Heart left ventricle (tissue), 16 donors: ENCODE measurements at regions not wholly inside any gene's neighbourhood (a gene's known extent, or its start where the extent isn't known, plus 50 kb on each side); places are given as distances from the start of the nearest gene placed in this dataset.

ENCODE experiments used
- ATAC-seq, 4 donors: fragments of 200-7000 bp; cut with Tn5 transposase; one replicate each; pipeline ENCODE4 v1.9.1; 2020 to 2022; ENCODE audit warnings: moderate library complexity in 4 of 4, mild to moderate bottlenecking in 3 of 4, moderate number of reproducible peaks in 1 of 4
- DNase-seq, 5 donors: peaks; one replicate each; pipeline ENCODE4 v3.0.0-alpha.2; 2020
- H3K27ac ChIP-seq, 12 donors: fragments of 200-600 bp; sonication (generic) in 4 of 12; one replicate each; pipeline versions ENCODE4 v1.5.0 to v1.8.0; 2016 to 2022; ENCODE audit warnings: mild to moderate bottlenecking in 2 of 12
- H3K27me3 ChIP-seq, 9 donors: fragments of 200-600 bp; sonication (generic) in 2 of 9; one replicate each; pipeline versions ENCODE4 v1.5.1 to v1.8.0; 2016 to 2022; ENCODE audit warnings: mild to moderate bottlenecking in 3 of 9
- H3K36me3 ChIP-seq, 9 donors: fragments of 200-600 bp; sonication (generic) in 2 of 9; one replicate each; pipeline versions ENCODE4 v1.5.0 to v1.8.0; 2018 to 2022; ENCODE audit warnings: mild to moderate bottlenecking in 2 of 9
- H3K4me1 ChIP-seq, 12 donors: fragments of 200-600 bp; sonication (generic) in 4 of 12; one replicate each; pipeline versions ENCODE4 v1.5.0 to v1.8.0; 2016 to 2022; ENCODE audit warnings: mild to moderate bottlenecking in 3 of 12
- H3K4me3 ChIP-seq, 12 donors: fragments of 200-600 bp; sonication (generic) in 4 of 12; one replicate each; pipeline versions ENCODE4 v1.5.0 to v1.8.0; 2017 to 2022; ENCODE audit warnings: mild to moderate bottlenecking in 9 of 12, moderate library complexity in 4 of 12
- H3K9me3 ChIP-seq, 12 donors: fragments of 200-600 bp; sonication (generic) in 4 of 12; one replicate each; pipeline versions ENCODE4 v1.5.0 to v1.8.0; 2016 to 2022; ENCODE audit warnings: mild to moderate bottlenecking in 1 of 12
- CTCF ChIP-seq, 12 donors: fragments of 200-600 bp; sonication (generic) in 4 of 12; IDR thresholded peaks; one replicate each; pipeline versions ENCODE4 v1.5.0 to v1.8.0; 2018 to 2022; ENCODE audit warnings: antibody characterized with exemption in 12 of 12, mild to moderate bottlenecking in 5 of 12
- POLR2A ChIP-seq, 2 donors: fragments of 450-650 bp; IDR thresholded peaks; one replicate each; pipeline ENCODE4 v1.6.1; 2017; ENCODE audit warnings: antibody characterized with exemption in 2 of 2, mild to moderate bottlenecking in 2 of 2, moderate library complexity in 2 of 2
- WGBS, 4 donors: extraction: QIAGEN DNeasy Blood & Tissue Kit in 2 of 4; methylation state at CpG; one replicate each; pipeline versions ENCODE4 v1.1.5 to v1.1.7; 2013 to 2018; 5-methylcytosine and 5-hydroxymethylcytosine counted together
- intact Hi-C, 10 donors: fragments of 100-400 bp; cut with DNase I; formaldehyde crosslinking; loops; one replicate each; pipeline versions ENCODE4 v1.11.1 to v1.14.2; 2022
- donor health status: ischemic (EF 13 %, LVEDD 7.1; RV severe dilation, severe dysfunction).
- donor health status: healthy with polysubstance abuse.
- donor health status: DM: no; HTN: yes; CAD: no.
- donor health status: DM: no; HTN: no; CAD: no.
- donor health status: ischemic (EF 25% LVEDD 6.9; RV normal size, moderate dysfunction).
- donor health status: ischemic (EF 25% LVEDD 5.7; RV mildly dilated, moderate dysfunction).
- donor health status: healthy.
- donor health status: DM: yes; HTN: yes; CAD: no.
- donor health status: ischemic (EF 35%, LVEDD 5.7; RV mildly dilated, moderate dysfunction).
- donor health status: nonischemic (EF 11% LVEDD 7.7; RV severe dilation, severe dysfunction).
- donor health status: DM: yes; HTN: yes; CAD: no.
- donor health status: PGD.
- donor health status: ischemic (EF 29% LVEDD 5.4; RV normal size, mild dysfunction).
- donor health status: nonischemic (EF 23%, LVEDD 6.1; RV moderate dilation, normal function).

GRCh38 chr11:114816791-114817190 is 138.5 kb downstream of the NXPE2 start:
- H3K36me3 ChIP-seq, result no peaks in the 10 kb centered on the region
- intact Hi-C loops, result no loop called here
- H3K4me3 ChIP-seq, result no peak overlapping the region
- TF ChIP-seq CTCF (IDR thresholded peaks at IDR 0.05), result no peak
- no peak for TF ChIP-seq POLR2A (IDR thresholded peaks at IDR 0.05)
- DNase-seq, result no peak
- WGBS, 4 donors, result 75 to 84% (median 78%) methylated on average over 2 of the region's 2 CpGs
- H3K27me3 ChIP-seq, result peaks cover 0 to 11% (median 0%) of the 10 kb centered on the region in 9 donors
- no peak for ATAC-seq
- H3K27ac ChIP-seq, result no peak overlapping the region
- no peaks in the 10 kb centered on the region for H3K9me3 ChIP-seq
- no peaks in the 10 kb centered on the region for H3K4me1 ChIP-seq

GRCh38 chr11:114818382-114818781 is 140.1 kb downstream of the NXPE2 start:
- no peak overlapping the region for H3K4me3 ChIP-seq
- ATAC-seq (no peak), DNase-seq (no peak)
- no peaks in the 10 kb centered on the region for H3K4me1 ChIP-seq
- H3K36me3 ChIP-seq, result no peaks in the 10 kb centered on the region
- H3K27ac ChIP-seq, result no peak overlapping the region
- intact Hi-C loops, result no loop called here
- TF ChIP-seq POLR2A (IDR thresholded peaks at IDR 0.05) (no peak), CTCF (IDR thresholded peaks at IDR 0.05) (no peak)
- no peaks in the 10 kb centered on the region for H3K9me3 ChIP-seq
- peaks cover 0 to 11% (median 0%) of the 10 kb centered on the region in 9 donors for H3K27me3 ChIP-seq
- 37 to 47% (median 39%) methylated on average over 6 of the region's 6 CpGs for WGBS, 4 donors

- H3K36me3 ChIP-seq, result no peaks in the 10 kb centered on the region
- no peak for ATAC-seq
- WGBS, 4 donors, result 63 to 80% (median 75%) methylated on average over 4 of the region's 4 CpGs
- intact Hi-C loops, result no loop called here
- peaks cover 0 to 11% (median 0%) of the 10 kb centered on the region in 9 donors for H3K27me3 ChIP-seq
- no peaks in the 10 kb centered on the region for H3K4me1 ChIP-seq
- peaks cover 0 to 3% (median 0%) of the 10 kb centered on the region in 12 donors for H3K9me3 ChIP-seq
- no peak for DNase-seq
- no peak for TF ChIP-seq POLR2A (IDR thresholded peaks at IDR 0.05)
- TF ChIP-seq CTCF (IDR thresholded peaks at IDR 0.05), result no peak
- H3K4me3 ChIP-seq, result no peak overlapping the region
- H3K27ac ChIP-seq, result no peak overlapping the region
Observed at GRCh38 chr11:114819028-114819427, 140.7 kb downstream of the NXPE2 start.

- Histone ChIP-seq H3K4me1 (no peaks in the 10 kb centered on the region), H3K36me3 (no peaks in the 10 kb centered on the region), H3K27ac (no peak overlapping the region), H3K4me3 (no peak overlapping the region), H3K27me3 (peaks cover 0 to 11% (median 0%) of the 10 kb centered on the region in 9 donors), H3K9me3 (peaks cover 0 to 8% (median 0%) of the 10 kb centered on the region in 12 donors)
- no peak for ATAC-seq
- intact Hi-C loops, result no loop called here
- WGBS, 4 donors, result 61 to 77% (median 68%) methylated on average over 5 of the region's 5 CpGs
- TF ChIP-seq POLR2A (IDR thresholded peaks at IDR 0.05) (no peak), CTCF (IDR thresholded peaks at IDR 0.05) (no peak)
- DNase-seq, result no peak
Observed at GRCh38 chr11:114820621-114821020, 142.3 kb downstream of the NXPE2 start.
